Tibial artery (tissue), 4 donors: ENCODE measurements at regions not wholly inside any gene's neighbourhood (a gene's known extent, or its start where the extent isn't known, plus 50 kb on each side); places are given as distances from the start of the nearest gene placed in this dataset.

Source experiments
- DNase-seq, 2 donors: peaks; one replicate each; pipeline ENCODE4 v3.0.0-alpha.2; 2019
- H3K27ac ChIP-seq, 2 donors: fragments of 200-600 bp; sonication (generic) in 1 of 2; 1 replicate in 1 of 2; 2 replicates in 1 of 2; pipeline ENCODE4 v1.5.1; 2018 to 2019; ENCODE audit warnings: mild to moderate bottlenecking in 1 of 2
- H3K27me3 ChIP-seq, 2 donors: fragments of 200-600 bp; sonication (generic) in 1 of 2; one replicate each; pipeline versions ENCODE4 v1.5.1 to v1.6.0; 2016 to 2019
- H3K36me3 ChIP-seq, 3 donors: fragments of 200-600 bp; sonication (generic) in 2 of 3; one replicate each; pipeline ENCODE4 v1.5.1; 2016 to 2019; ENCODE audit warnings: mild to moderate bottlenecking in 2 of 3
- H3K4me1 ChIP-seq, 4 donors: fragments of 200-600 bp; sonication (generic) in 2 of 4; 1 replicate in 3 of 4; 2 replicates in 1 of 4; pipeline ENCODE4 v1.5.1; 2016 to 2019
- H3K4me3 ChIP-seq, 2 donors: fragments of 200-600 bp; sonication (generic) in 1 of 2; 1 replicate in 1 of 2; 2 replicates in 1 of 2; pipeline ENCODE4 v1.5.1; 2018 to 2019; ENCODE audit warnings: mild to moderate bottlenecking in 2 of 2
- H3K9me3 ChIP-seq, 3 donors: fragments of 200-600 bp; sonication (generic) in 1 of 3; one replicate each; pipeline ENCODE4 v1.5.1; 2016 to 2019
- CTCF ChIP-seq, 2 experiments: fragments of 200-600 bp in 1 of 2; fragments of 450-650 bp in 1 of 2; IDR thresholded peaks; one replicate each; pipeline ENCODE4 v1.5.1; 2017 to 2019; ENCODE audit warnings: antibody characterized with exemption in 2 of 2, mild to moderate bottlenecking in 1 of 2, moderate library complexity in 1 of 2
- intact Hi-C: fragments of 100-400 bp; cut with DNase I; formaldehyde crosslinking; loops from one replicate; pipeline ENCODE4 v1.15.0; 2023; ENCODE audit warnings: low total_unique reads

- Histone ChIP-seq H3K36me3 (no peaks in the 10 kb centered on the region), H3K27me3 (peaks cover 0 to 5% of the 10 kb centered on the region in 2 donors), H3K4me1 (no peaks in the 10 kb centered on the region), H3K4me3 (no peak overlapping the region), H3K27ac (no peak overlapping the region), H3K9me3 (no peaks in the 10 kb centered on the region)
- no peak for DNase-seq
- intact Hi-C loops, result no loop called here
- no peak for TF ChIP-seq CTCF (IDR thresholded peaks at IDR 0.05)
These were observed 481.4 kb upstream of the EEF2KMT start for GRCh38 chr16:5578980-5579379.

- no peak overlapping the region for H3K4me3 ChIP-seq
- TF ChIP-seq CTCF (IDR thresholded peaks at IDR 0.05), result no peak
- H3K9me3 ChIP-seq, result no peaks in the 10 kb centered on the region
- H3K4me1 ChIP-seq, result no peaks in the 10 kb centered on the region
- no peak for DNase-seq
- no peaks in the 10 kb centered on the region for H3K36me3 ChIP-seq
- intact Hi-C loops, result no loop called here
- no peak overlapping the region for H3K27ac ChIP-seq
- peaks cover 0 to 5% of the 10 kb centered on the region in 2 donors for H3K27me3 ChIP-seq
These were observed 479.9 kb upstream of the EEF2KMT start for GRCh38 chr16:5577463-5577862.

GRCh38 chr16:5575646-5576245 is 478.2 kb upstream of the EEF2KMT start:
- Histone ChIP-seq H3K4me1 (no peaks in the 10 kb centered on the region), H3K27me3 (peaks cover 0 to 5% of the 10 kb centered on the region in 2 donors), H3K36me3 (no peaks in the 10 kb centered on the region), H3K9me3 (no peaks in the 10 kb centered on the region), H3K4me3 (no peak overlapping the region), H3K27ac (no peak overlapping the region)
- DNase-seq, result no peak
- intact Hi-C loops, result no loop called here
- no peak for TF ChIP-seq CTCF (IDR thresholded peaks at IDR 0.05)

- intact Hi-C loops, result no loop called here
- Histone ChIP-seq H3K4me1 (no peaks in the 10 kb centered on the region), H3K9me3 (no peaks in the 10 kb centered on the region), H3K27me3 (peaks cover 0 to 5% of the 10 kb centered on the region in 2 donors), H3K27ac (no peak overlapping the region), H3K4me3 (no peak overlapping the region), H3K36me3 (no peaks in the 10 kb centered on the region)
- no peak for TF ChIP-seq CTCF (IDR thresholded peaks at IDR 0.05)
- no peak for DNase-seq
These were observed 477.5 kb upstream of the EEF2KMT start for GRCh38 chr16:5575121-5575520.

- H3K27ac ChIP-seq, result no peak overlapping the region
- no peaks in the 10 kb centered on the region for H3K4me1 ChIP-seq
- intact Hi-C loops, result no loop called here
- no peaks in the 10 kb centered on the region for H3K36me3 ChIP-seq
- H3K27me3 ChIP-seq, result no peaks in the 10 kb centered on the region
- TF ChIP-seq CTCF (IDR thresholded peaks at IDR 0.05), result no peak
- no peak for DNase-seq
- H3K4me3 ChIP-seq, result no peak overlapping the region
- no peaks in the 10 kb centered on the region for H3K9me3 ChIP-seq
These were observed 474.5 kb upstream of the EEF2KMT start for GRCh38 chr16:5572056-5572455.

GRCh38 chr16:5571446-5571845 is 473.9 kb upstream of the EEF2KMT start:
- no peaks in the 10 kb centered on the region for H3K4me1 ChIP-seq
- H3K27me3 ChIP-seq, result no peaks in the 10 kb centered on the region
- DNase-seq, result no peak
- H3K9me3 ChIP-seq, result no peaks in the 10 kb centered on the region
- H3K4me3 ChIP-seq, result no peak overlapping the region
- intact Hi-C loops, result no loop called here
- no peaks in the 10 kb centered on the region for H3K36me3 ChIP-seq
- no peak overlapping the region for H3K27ac ChIP-seq
- TF ChIP-seq CTCF (IDR thresholded peaks at IDR 0.05), result no peak
